ENCODE measurements at regions not wholly inside any gene's neighbourhood (a gene's known extent, or its start where the extent isn't known, plus 50 kb on each side); places are given as distances from the start of the nearest gene placed in this dataset.

DNA sequence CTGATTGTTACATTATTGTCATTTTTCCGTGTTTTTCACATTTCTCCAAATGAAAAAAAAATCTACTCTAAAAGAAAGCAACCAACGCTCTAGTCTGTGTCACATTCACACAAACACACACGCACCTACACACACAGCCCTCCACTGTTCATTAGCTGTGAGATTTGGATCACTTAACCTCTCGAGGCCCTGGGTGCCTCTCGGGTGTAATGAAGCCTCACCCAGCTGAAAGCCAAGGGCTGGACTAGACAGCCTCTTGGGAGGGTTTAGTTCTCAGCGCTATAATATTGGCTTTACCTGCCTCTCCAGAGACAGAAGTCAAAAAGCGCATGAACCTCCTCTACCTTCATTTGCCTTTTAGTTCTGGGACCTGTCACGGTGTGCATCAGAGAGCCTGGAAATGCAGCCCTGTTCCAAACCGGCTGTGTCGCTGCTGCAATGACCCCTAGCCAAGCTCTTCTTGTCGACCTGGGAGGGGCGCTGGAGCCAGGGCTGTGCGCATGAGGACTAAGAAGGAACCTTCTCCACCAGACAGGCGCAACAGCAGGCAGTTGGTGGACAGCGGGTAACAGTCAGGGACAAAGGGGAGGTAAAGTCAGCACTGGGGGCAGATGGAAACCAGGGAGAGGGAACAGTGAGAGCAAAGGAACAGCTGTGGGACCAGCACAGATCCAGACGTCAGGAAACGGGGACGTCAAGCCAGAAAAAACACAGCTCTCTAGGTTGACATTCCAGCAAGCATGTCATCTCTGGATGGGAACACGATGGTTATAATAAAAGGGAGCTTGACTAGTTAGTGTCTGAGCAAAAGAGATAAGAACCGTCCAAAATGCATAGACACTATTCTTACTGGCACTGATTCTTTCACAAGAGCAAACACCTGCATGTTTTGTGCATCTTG, 375.9 kb downstream of the EFNB2 start:
- DNase-seq, result no peak

GRCh38 chr13:106156468-106156867, 379.0 kb downstream of the EFNB2 start:
- no peak for DNase-seq

GRCh38 chr13:106155411-106155810, 380.1 kb downstream of the EFNB2 start:
- no peak for DNase-seq

GRCh38 chr13:106153876-106154275, 381.6 kb downstream of the EFNB2 start:
- DNase-seq, result no peak

DNA sequence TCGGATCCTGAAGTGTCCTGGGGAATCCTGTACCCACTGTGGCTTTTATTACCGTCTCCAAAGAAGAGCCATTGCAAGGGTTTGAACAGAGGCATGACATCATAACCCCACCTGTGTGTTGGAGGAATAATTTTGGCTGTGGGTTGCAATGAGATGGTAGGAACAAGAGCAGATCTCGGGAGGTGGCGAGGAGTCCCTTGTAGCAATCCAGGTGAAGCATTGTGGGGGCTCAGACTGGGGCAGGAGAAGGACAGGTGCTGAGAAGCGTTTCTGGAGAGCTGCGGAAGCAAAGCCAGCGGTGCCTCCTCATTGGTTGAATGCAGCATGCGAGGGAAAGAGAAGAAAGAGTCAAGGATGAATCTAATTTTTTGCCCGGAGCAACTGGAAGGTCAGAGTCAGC, 382.4 kb downstream of the EFNB2 start:
- DNase-seq, result no peak

- no peak for DNase-seq
Observed at GRCh38 chr13:106152047-106152446, 383.4 kb downstream of the EFNB2 start.

GRCh38 chr13:106151056-106151699, 384.3 kb downstream of the EFNB2 start:
- DNase-seq, result no peak

DNA sequence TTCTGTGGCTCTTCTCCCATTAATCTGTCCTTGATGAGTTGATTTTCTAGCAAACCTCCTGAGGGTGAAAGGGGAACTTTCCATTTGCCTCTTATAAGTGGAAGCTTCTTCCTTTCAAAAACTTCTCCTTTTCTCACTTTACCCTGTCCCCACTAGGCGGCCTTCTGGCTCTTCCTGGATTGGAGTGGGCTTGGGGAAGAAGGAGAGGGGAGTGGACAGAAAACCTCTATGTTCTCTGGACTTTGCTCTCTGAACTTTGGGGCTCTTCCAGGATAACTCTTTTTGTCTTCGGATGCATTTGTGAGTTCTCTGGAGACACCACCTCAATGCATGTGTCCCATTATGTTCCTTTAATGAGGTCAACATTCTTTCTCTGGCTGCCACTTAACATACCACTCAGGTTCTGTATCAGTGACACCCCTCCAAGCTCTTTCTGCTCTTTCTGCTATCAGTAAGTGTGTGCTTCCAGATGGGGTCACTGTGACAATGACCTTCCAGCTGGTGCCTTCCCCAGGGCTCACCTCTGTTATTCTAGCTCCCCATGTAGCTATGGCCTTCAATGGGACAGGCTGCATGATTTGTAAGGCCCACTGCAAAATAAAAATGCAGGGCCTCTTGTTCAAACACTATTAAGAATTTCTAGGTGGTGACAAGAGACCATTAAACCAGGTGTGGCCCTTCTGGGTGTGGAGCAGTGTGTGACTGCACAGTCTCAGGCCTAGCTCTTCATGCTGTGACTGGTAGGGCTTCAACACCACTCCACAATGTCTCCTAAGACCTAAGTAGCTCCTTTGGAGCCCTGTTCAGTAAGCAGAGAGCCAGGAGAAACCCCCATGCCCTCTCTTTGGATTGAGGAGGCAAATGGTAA, 389.2 kb downstream of the EFNB2 start:
- no peak for DNase-seq

GRCh38 chr13:106145070-106145469, 390.4 kb downstream of the EFNB2 start:
- no peak for DNase-seq

GRCh38 chr13:106143930-106144709, 391.3 kb downstream of the EFNB2 start:
- DNase-seq, result no peak

DNA sequence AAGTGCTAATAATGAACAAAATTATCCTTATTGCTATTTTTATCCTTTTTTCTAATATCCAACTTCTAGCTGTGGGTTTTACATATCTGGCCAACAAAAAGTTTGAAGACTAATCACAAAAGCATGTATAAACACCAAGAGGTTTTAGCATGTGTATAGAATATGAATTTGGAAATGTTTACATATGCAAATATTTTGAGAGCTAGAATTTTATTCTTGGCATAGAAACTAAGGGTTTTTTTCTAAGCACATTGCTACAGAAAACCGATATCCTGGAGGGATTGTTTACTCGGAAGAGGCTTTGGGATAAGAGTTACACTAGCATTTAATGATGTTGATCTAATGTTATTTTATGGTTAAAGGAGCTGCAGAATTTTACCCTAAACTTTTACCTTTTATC, 392.1 kb downstream of the EFNB2 start:
- no peak for DNase-seq

DNA sequence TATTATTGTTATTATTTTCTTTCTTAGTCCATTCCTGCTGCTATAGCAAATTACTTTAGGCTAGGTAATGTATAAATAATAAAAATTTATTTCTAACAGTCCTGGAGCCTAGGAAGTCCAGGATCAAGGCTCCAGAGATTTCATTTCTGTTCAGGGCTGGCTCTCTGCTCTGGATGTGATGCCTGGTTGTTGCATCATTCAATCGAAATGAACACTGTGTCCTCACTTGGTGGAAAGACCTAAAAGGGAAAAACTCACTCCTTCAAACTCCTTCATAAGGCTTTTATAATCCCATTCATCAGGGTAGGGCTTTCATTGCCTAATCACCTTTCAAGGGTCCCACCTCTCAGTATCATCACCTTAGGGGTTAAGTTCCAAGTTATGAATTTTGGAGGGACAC, 395.0 kb downstream of the EFNB2 start:
- DNase-seq, result no peak

DNA sequence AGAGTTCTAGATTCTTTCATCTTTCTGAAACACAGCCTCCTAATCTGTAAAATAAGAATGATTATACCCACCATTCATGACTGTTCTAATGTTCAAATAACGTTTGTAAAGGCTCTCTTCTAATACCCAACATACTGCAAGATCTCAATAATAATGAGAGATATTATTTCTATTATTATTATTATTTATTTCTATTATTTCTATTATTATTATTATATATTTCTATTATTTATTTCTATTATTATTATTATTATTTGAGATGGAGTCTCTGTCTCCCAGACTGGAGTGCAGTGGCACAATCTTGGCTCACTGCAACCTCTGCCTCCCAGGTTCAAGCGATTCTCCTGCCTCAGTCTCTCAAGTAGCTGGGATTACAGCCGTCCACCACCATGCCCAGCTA, 395.5 kb downstream of the EFNB2 start:
- no peak for DNase-seq

- DNase-seq, result no peak
Observed at GRCh38 chr13:106139377-106139776, 396.1 kb downstream of the EFNB2 start.

DNA sequence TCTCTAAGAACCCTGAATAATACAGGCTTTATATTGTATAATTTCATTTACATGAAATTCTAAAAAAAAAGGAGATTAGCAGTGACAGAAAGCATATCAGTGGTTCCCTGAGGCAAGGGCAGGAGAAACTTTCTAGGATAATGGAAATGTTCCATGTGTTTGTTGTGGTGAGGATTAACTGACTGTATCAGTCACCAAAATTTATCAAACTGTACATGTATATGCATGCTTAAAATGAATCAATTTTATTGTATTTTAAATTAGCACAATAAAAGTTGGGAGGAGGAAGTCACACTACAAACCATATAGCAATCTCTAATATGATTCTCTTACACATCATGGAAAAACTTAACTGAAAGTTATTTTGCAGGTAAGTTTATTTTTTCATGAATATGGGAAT, 396.8 kb downstream of the EFNB2 start:
- no peak for DNase-seq

DNA sequence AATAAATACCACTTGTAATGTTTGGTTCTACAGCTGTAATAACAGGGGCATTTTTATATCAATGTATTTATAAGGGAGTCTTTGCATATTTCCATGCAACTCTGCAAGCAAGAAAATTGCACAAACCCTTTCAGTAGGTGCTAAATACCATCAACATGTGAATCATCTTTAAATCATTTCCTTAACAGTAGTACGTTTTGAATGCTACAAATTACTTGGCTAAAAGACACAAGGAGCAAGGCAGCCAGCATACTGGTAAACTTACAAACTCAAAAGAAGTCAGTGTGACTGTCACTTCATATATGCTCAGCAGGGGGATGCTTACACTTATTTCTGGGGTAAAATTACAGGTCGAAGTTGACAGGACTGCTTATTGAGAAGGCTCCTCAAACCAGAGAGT, 402.4 kb downstream of the EFNB2 start:
- DNase-seq, result no peak

DNA sequence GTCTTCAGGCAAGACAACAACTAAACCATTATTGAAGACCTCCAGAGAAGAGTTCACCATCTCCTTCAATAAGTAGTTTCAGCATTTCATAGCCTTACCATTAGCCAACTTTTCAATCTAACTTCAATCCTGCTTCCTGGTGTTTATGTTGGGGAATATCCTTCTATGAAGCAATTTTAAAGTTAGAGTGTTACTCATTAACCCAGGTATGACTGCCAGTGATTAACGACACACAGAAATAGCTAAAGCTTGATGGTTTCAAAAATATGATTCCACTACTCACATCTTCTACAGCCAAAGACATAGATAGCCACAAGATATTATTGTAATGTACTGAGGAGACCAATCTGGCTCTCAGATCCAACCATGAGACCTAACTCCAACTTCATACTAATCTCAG, 403.2 kb downstream of the EFNB2 start:
- no peak for DNase-seq

DNA sequence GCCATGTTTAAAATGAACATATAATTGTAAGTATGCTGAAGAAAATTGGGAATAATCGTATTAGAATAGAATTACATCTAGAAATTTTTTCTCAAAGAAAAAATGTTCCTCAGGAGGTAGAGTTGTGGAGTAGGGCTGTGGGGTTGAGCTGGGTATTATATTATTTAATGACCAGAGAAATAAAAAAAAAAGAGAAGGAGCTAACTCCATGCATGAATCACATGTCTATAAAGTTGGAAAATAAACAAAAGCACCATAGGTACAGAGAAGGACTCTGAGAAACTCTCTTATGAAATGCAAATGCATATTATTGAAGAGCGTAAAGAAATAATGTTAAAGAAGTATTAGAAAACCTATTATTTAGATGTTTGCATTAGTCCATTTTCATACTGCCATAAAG, 405.5 kb downstream of the EFNB2 start:
- DNase-seq, result no peak

GRCh38 chr13:106129273-106129672, 406.2 kb downstream of the EFNB2 start:
- no peak for DNase-seq

DNA sequence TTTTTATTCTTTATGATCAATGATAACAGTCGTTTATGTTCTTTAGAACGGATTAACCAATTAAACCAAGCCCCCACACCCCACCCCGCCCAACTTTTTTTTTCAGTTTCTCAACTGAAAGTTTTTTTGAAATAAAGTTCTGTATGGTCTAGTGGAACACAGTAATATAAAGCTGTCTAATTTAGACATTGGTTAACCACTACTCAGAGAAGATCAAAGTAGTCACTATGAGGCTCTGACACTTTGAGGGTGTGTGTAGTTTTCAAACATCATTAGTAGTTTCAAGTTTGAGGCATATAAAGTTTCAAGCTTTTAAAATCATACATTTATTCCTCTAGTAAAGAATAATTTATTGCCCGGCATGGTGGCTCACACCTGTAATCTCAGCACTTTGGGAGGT, 413.2 kb downstream of the EFNB2 start:
- no peak for DNase-seq

DNA sequence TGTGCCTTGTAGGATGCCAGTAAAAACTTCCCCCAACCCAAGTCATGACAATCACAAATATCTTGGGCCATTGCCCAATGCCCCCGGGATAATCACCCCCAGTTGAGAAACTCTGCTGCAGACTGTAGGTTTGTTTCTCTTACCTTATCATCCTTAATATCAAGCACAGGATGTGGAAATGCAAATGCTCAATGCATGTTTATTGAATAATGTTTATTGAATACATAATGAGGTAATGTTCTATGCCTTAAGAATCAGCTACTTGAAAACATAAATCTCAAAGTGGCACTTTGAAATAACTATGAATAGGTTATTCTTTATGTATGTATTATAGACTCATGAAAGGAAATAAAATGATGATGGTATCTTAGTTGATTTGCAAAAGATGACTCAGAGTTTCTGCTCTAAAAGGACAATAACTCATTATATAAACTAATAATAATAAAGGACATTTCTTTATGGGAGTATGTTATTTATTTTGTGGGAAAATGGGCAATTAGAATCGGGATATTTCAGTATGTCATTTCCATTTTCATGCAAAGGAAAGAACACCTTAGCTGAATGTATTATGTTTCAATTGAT, 414.2 kb downstream of the EFNB2 start:
- no peak for DNase-seq

- DNase-seq, result no peak
Observed at GRCh38 chr13:106118996-106119395, 416.5 kb downstream of the EFNB2 start.
